ENCODE measurements at regions not wholly inside any gene's neighbourhood (a gene's known extent, or its start where the extent isn't known, plus 50 kb on each side); places are given as distances from the start of the nearest gene placed in this dataset.

GRCh38 chr7:53744403-53744760 lies 708.9 kb downstream of the POM121L12 start:
- Mint-ChIP-seq H3K36me3 (ENCODE audit: low read depth) (no peaks in the 10 kb centered on the region), H3K27me3 (no peaks in the 10 kb centered on the region), H3K4me1 (no peaks in the 10 kb centered on the region), H3K4me3 (no peak overlapping the region), H3K27ac (no peak overlapping the region)
- ATAC-seq (no peak), DNase-seq (no peak)
- H3K9me3 ChIP-seq (ENCODE audit: control insufficient read depth, low read length, poor library complexity, severe bottlenecking) = no peaks in the 10 kb centered on the region

- H3K4me1 Mint-ChIP-seq = no peaks in the 10 kb centered on the region
- ATAC-seq = no peak
- H3K36me3 Mint-ChIP-seq (ENCODE audit: low read depth) = no peaks in the 10 kb centered on the region
Measured at GRCh38 chr7:53756946-53757345, 721.5 kb downstream of the POM121L12 start.

GRCh38 chr7:53768186-53768585 lies 732.8 kb downstream of the POM121L12 start:
- no peak overlapping the region for H3K4me3 Mint-ChIP-seq
- H3K4me1 Mint-ChIP-seq = no peaks in the 10 kb centered on the region
- ATAC-seq (no peak), DNase-seq (no peak)
- H3K27ac Mint-ChIP-seq = no peak overlapping the region
- H3K9me3 ChIP-seq (ENCODE audit: control insufficient read depth, low read length, poor library complexity, severe bottlenecking) = no peaks in the 10 kb centered on the region
- H3K27me3 Mint-ChIP-seq = no peaks in the 10 kb centered on the region
- H3K36me3 Mint-ChIP-seq (ENCODE audit: low read depth) = no peaks in the 10 kb centered on the region

More at GRCh38 chr7:53756946-53757345, 721.5 kb downstream of the POM121L12 start:
- no peak for DNase-seq
- Mint-ChIP-seq H3K27ac (no peak overlapping the region), H3K27me3 (no peaks in the 10 kb centered on the region), H3K4me3 (no peak overlapping the region)
- H3K9me3 ChIP-seq (ENCODE audit: control insufficient read depth, low read length, poor library complexity, severe bottlenecking) = no peaks in the 10 kb centered on the region

GRCh38 chr7:53771701-53772100 lies 736.3 kb downstream of the POM121L12 start:
- Mint-ChIP-seq H3K27me3 (no peaks in the 10 kb centered on the region), H3K4me1 (no peaks in the 10 kb centered on the region), H3K27ac (no peak overlapping the region), H3K36me3 (ENCODE audit: low read depth) (no peaks in the 10 kb centered on the region), H3K4me3 (no peak overlapping the region)
- no peak for DNase-seq
- no peak for ATAC-seq
- H3K9me3 ChIP-seq (ENCODE audit: control insufficient read depth, low read length, poor library complexity, severe bottlenecking) = no peaks in the 10 kb centered on the region

GRCh38 chr7:53776323-53776722 lies 740.9 kb downstream of the POM121L12 start:
- Mint-ChIP-seq H3K27me3 (no peaks in the 10 kb centered on the region), H3K27ac (no peak overlapping the region), H3K4me3 (no peak overlapping the region), H3K4me1 (no peaks in the 10 kb centered on the region), H3K36me3 (ENCODE audit: low read depth) (no peaks in the 10 kb centered on the region)
- H3K9me3 ChIP-seq (ENCODE audit: control insufficient read depth, low read length, poor library complexity, severe bottlenecking) = no peaks in the 10 kb centered on the region
- DNase-seq = no peak
- ATAC-seq = no peak

- no peaks in the 10 kb centered on the region for H3K36me3 Mint-ChIP-seq (ENCODE audit: low read depth)
- no peaks in the 10 kb centered on the region for H3K9me3 ChIP-seq (ENCODE audit: control insufficient read depth, low read length, poor library complexity, severe bottlenecking)
- no peak overlapping the region for H3K27ac Mint-ChIP-seq
- no peak for ATAC-seq
- H3K27me3 Mint-ChIP-seq = no peaks in the 10 kb centered on the region
- no peak for DNase-seq
- no peaks in the 10 kb centered on the region for H3K4me1 Mint-ChIP-seq
- H3K4me3 Mint-ChIP-seq = no peak overlapping the region
Measured at GRCh38 chr7:53789741-53790140, 752.4 kb upstream of the VSTM2A start.

GRCh38 chr7:53794816-53795215 lies 747.4 kb upstream of the VSTM2A start:
- Mint-ChIP-seq H3K27me3 (no peaks in the 10 kb centered on the region), H3K27ac (no peak overlapping the region), H3K36me3 (ENCODE audit: low read depth) (no peaks in the 10 kb centered on the region), H3K4me1 (no peaks in the 10 kb centered on the region), H3K4me3 (no peak overlapping the region)
- no peaks in the 10 kb centered on the region for H3K9me3 ChIP-seq (ENCODE audit: control insufficient read depth, low read length, poor library complexity, severe bottlenecking)
- DNase-seq = no peak
- ATAC-seq = no peak

GRCh38 chr7:53800746-53801145 lies 741.4 kb upstream of the VSTM2A start:
- peaks cover 3% of the 10 kb centered on the region for H3K9me3 ChIP-seq (ENCODE audit: control insufficient read depth, low read length, poor library complexity, severe bottlenecking)
- Mint-ChIP-seq H3K4me1 (no peaks in the 10 kb centered on the region), H3K4me3 (no peak overlapping the region), H3K27me3 (no peaks in the 10 kb centered on the region), H3K36me3 (ENCODE audit: low read depth) (no peaks in the 10 kb centered on the region), H3K27ac (no peak overlapping the region)
- DNase-seq (no peak), ATAC-seq (no peak)

- H3K9me3 ChIP-seq (ENCODE audit: control insufficient read depth, low read length, poor library complexity, severe bottlenecking) = peaks cover 3% of the 10 kb centered on the region
- no peak overlapping the region for H3K4me3 Mint-ChIP-seq
- DNase-seq (no peak), ATAC-seq (no peak)
- H3K27ac Mint-ChIP-seq = no peak overlapping the region
- H3K27me3 Mint-ChIP-seq = no peaks in the 10 kb centered on the region
- H3K36me3 Mint-ChIP-seq (ENCODE audit: low read depth) = no peaks in the 10 kb centered on the region
- H3K4me1 Mint-ChIP-seq = no peaks in the 10 kb centered on the region
Measured at GRCh38 chr7:53806119-53806518, 736.1 kb upstream of the VSTM2A start.

GRCh38 chr7:53811555-53812079 lies 730.6 kb upstream of the VSTM2A start:
- peak overlapping the region; percentile 10 for H3K4me3 Mint-ChIP-seq
- DNase-seq (no peak), ATAC-seq (peak; percentile 75)
- H3K9me3 ChIP-seq (ENCODE audit: control insufficient read depth, low read length, poor library complexity, severe bottlenecking) = peaks cover 3% of the 10 kb centered on the region
- no peak overlapping the region for H3K27ac Mint-ChIP-seq
- H3K4me1 Mint-ChIP-seq = no peaks in the 10 kb centered on the region
- no peaks in the 10 kb centered on the region for H3K36me3 Mint-ChIP-seq (ENCODE audit: low read depth)
- H3K27me3 Mint-ChIP-seq = no peaks in the 10 kb centered on the region

- peaks cover 3% of the 10 kb centered on the region for H3K9me3 ChIP-seq (ENCODE audit: control insufficient read depth, low read length, poor library complexity, severe bottlenecking)
- Mint-ChIP-seq H3K4me1 (no peaks in the 10 kb centered on the region), H3K36me3 (ENCODE audit: low read depth) (no peaks in the 10 kb centered on the region), H3K4me3 (peak overlapping the region; percentile 8), H3K27me3 (no peaks in the 10 kb centered on the region), H3K27ac (no peak overlapping the region)
- no peak for DNase-seq
- no peak for ATAC-seq
Measured at GRCh38 chr7:53812135-53812534, 730.0 kb upstream of the VSTM2A start.

- no peak overlapping the region for H3K4me3 Mint-ChIP-seq
- ATAC-seq = no peak
Measured at GRCh38 chr7:53835301-53835700, 706.9 kb upstream of the VSTM2A start.

GRCh38 chr7:53877688-53878087 lies 664.5 kb upstream of the VSTM2A start:
- no peaks in the 10 kb centered on the region for H3K9me3 ChIP-seq (ENCODE audit: control insufficient read depth, low read length, poor library complexity, severe bottlenecking)
- Mint-ChIP-seq H3K27me3 (no peaks in the 10 kb centered on the region), H3K27ac (no peak overlapping the region), H3K4me1 (no peaks in the 10 kb centered on the region), H3K4me3 (no peak overlapping the region), H3K36me3 (ENCODE audit: low read depth) (no peaks in the 10 kb centered on the region)
- no peak for ATAC-seq
- DNase-seq = no peak

More at GRCh38 chr7:53835301-53835700, 706.9 kb upstream of the VSTM2A start:
- H3K27me3 Mint-ChIP-seq = no peaks in the 10 kb centered on the region
- no peaks in the 10 kb centered on the region for H3K36me3 Mint-ChIP-seq (ENCODE audit: low read depth)
- DNase-seq = no peak
- H3K4me1 Mint-ChIP-seq = no peaks in the 10 kb centered on the region
- H3K9me3 ChIP-seq (ENCODE audit: control insufficient read depth, low read length, poor library complexity, severe bottlenecking) = no peaks in the 10 kb centered on the region
- H3K27ac Mint-ChIP-seq = no peak overlapping the region

GRCh38 chr7:53900856-53901528 lies 641.2 kb upstream of the VSTM2A start:
- DNase-seq = no peak
- H3K27ac Mint-ChIP-seq = no peak overlapping the region

More at GRCh38 chr7:53900856-53901528, 641.2 kb upstream of the VSTM2A start:
- H3K36me3 Mint-ChIP-seq (ENCODE audit: low read depth) = no peaks in the 10 kb centered on the region
- no peak overlapping the region for H3K4me3 Mint-ChIP-seq
- no peaks in the 10 kb centered on the region for H3K27me3 Mint-ChIP-seq
- no peaks in the 10 kb centered on the region for H3K4me1 Mint-ChIP-seq
- no peak for ATAC-seq
- H3K9me3 ChIP-seq (ENCODE audit: control insufficient read depth, low read length, poor library complexity, severe bottlenecking) = no peaks in the 10 kb centered on the region

Data from T-helper 17 cell (primary cell).